Hematopoietic multipotent progenitor cell treated with erythropoietin and hydrocortisone succinate and interleukin-3 and kit ligand, for 4 days (in vitro differentiated cells): ENCODE measurements at regions not wholly inside any gene's neighbourhood (a gene's known extent, or its start where the extent isn't known, plus 50 kb on each side); places are given as distances from the start of the nearest gene placed in this dataset.
"Not testable (repeated sequence)": the region's sequence is repeated elsewhere in the genome, so short reads cannot be mapped to it uniquely, and the experiment has no call there.

Source experiments
- DNase-seq: peaks from one replicate; pipeline ENCODE4 v3.0.0-alpha.2; 2015

- no peak for DNase-seq
Measured at GRCh38 chr1:182003953-182004586, 57.4 kb downstream of the ZNF648 start.

GRCh38 chr1:182003025-182003725, 58.3 kb downstream of the ZNF648 start:
- DNase-seq = no peak

GRCh38 chr1:182002570-182002969, 58.9 kb downstream of the ZNF648 start:
- DNase-seq = no peak

- DNase-seq = no peak
Measured at GRCh38 chr1:181998858-181999257, 62.7 kb downstream of the ZNF648 start.

- no peak for DNase-seq
Measured at GRCh38 chr1:181992072-181992471, 69.4 kb downstream of the ZNF648 start.

GRCh38 chr1:181990728-181991127, 70.8 kb downstream of the ZNF648 start:
- DNase-seq = no peak

- no peak for DNase-seq
Measured at GRCh38 chr1:181989261-181989920, 72.1 kb downstream of the ZNF648 start.

GRCh38 chr1:181987996-181988395, 73.5 kb downstream of the ZNF648 start:
- DNase-seq = no peak

- no peak for DNase-seq
Measured at GRCh38 chr1:181987334-181987895, 74.1 kb downstream of the ZNF648 start.

- no peak for DNase-seq
Measured at GRCh38 chr1:181986907-181987305, 74.6 kb downstream of the ZNF648 start.

- no peak for DNase-seq
Measured at GRCh38 chr1:181985936-181986906, 75.3 kb downstream of the ZNF648 start.

GRCh38 chr1:181985281-181985680, 76.2 kb downstream of the ZNF648 start:
- DNase-seq = no peak

GRCh38 chr1:181984006-181984405, 77.5 kb downstream of the ZNF648 start:
- DNase-seq = no peak

GRCh38 chr1:181981821-181982220, 79.7 kb downstream of the ZNF648 start:
- no peak for DNase-seq

GRCh38 chr1:181972256-181972655, 89.3 kb downstream of the ZNF648 start:
- DNase-seq = no peak

- DNase-seq = no peak
Measured at GRCh38 chr1:181971424-181971823, 90.1 kb downstream of the ZNF648 start.

GRCh38 chr1:181969902-181970301, 91.6 kb downstream of the ZNF648 start:
- DNase-seq = no peak

GRCh38 chr1:181954696-181955095, 106.8 kb downstream of the ZNF648 start:
- not testable (repeated sequence) for DNase-seq

- DNase-seq = not testable (repeated sequence)
Measured at GRCh38 chr1:181954178-181954577, 107.3 kb downstream of the ZNF648 start.

GRCh38 chr1:181953596-181953995, 107.9 kb downstream of the ZNF648 start:
- DNase-seq = no peak

GRCh38 chr1:181951213-181951612, 110.3 kb downstream of the ZNF648 start:
- no peak for DNase-seq

GRCh38 chr1:181949500-181949899, 112.0 kb downstream of the ZNF648 start:
- DNase-seq = no peak

GRCh38 chr1:181948372-181948771, 113.1 kb downstream of the ZNF648 start:
- DNase-seq = no peak
